ENCODE measurements at regions not wholly inside any gene's neighbourhood (a gene's known extent, or its start where the extent isn't known, plus 50 kb on each side); places are given as distances from the start of the nearest gene placed in this dataset.

DNA sequence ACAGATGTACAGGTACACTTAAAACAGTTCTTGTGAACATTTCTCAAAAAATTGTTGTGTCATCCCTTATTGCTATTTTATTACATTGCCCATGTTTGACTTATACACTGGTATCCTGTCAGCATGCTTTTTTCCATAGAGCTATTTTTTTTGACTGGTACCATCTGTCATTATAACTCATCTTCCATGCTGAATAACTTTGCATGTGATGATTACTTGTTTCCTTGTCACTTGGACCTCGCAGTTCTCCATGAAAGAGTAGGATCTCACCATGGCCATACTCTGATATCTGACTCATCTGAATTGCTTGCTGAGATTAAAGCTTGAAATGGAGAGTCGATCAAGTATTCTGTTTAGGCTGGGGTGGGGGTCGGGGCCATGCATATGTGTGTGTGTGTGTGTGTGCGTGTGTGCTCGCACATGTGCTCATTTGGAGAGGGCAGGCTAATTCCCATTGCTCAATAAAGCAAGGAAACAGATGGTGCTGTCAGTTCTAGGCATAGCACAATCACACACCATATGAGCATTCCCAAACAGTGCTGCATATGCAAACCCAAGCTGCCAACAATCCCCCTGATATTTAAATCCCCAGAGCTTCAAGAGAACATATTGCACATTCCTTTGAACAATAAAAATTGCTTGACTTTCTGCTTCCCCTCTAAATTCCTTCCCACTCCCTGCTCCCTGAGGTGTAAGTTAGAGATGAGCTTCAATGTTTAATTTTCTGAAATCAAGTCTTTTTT lies 62.9 kb downstream of the NHLRC3 start:
- DNase-seq (ENCODE audit: low read depth): no peak

DNA sequence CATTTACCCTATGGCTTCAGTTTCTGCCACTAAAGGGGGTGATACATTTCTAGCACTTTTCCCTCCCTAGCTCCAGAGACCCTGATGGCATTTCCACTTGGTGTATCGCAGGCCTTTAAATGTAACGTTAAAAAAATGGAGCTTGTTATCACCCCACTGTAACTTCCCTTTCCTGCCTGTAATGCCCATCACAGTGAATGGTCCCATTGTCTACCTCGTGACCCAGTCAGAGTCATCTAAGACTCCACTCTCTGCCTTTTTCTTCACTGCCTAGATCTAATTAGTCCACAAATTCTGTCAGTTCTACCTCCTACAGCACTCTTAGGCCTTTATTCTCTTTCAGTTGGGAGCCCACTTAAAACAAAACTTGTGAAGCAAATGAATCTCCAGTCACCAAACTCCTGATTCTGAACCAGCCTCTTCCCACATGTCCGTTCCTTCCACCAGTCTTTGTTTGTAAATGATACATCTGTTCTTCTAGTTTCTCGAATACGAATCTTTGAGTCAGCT lies 64.8 kb downstream of the NHLRC3 start:
- no peak for DNase-seq (ENCODE audit: low read depth)

DNA sequence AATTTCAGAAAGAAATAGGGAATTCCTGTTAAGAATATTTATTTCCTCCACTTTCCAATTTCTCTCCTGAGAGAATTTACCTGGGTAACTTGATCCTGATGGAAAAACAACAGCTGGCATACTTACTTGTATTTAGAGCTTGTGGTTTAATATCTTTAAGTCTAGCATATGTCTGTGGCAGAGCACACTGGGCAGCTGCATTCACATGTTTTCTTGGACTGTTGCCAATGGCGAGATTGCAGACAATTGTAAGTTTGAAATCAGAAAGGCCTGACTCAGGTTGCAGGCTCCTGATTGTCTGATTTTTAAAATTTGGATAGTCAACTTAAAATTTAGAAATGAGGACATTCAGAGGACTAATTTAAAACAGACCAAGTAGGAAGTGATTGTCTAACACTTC lies 66.9 kb downstream of the NHLRC3 start:
- DNase-seq (ENCODE audit: low read depth): no peak

GRCh38 chr13:39106216-39107005 lies 68.2 kb downstream of the NHLRC3 start:
- DNase-seq (ENCODE audit: low read depth): no peak

- DNase-seq (ENCODE audit: low read depth): no peak
Observed at GRCh38 chr13:39107561-39107960, 69.3 kb downstream of the NHLRC3 start.

- no peak for DNase-seq (ENCODE audit: low read depth)
Observed at GRCh38 chr13:39108783-39109182, 70.5 kb downstream of the NHLRC3 start.

DNA sequence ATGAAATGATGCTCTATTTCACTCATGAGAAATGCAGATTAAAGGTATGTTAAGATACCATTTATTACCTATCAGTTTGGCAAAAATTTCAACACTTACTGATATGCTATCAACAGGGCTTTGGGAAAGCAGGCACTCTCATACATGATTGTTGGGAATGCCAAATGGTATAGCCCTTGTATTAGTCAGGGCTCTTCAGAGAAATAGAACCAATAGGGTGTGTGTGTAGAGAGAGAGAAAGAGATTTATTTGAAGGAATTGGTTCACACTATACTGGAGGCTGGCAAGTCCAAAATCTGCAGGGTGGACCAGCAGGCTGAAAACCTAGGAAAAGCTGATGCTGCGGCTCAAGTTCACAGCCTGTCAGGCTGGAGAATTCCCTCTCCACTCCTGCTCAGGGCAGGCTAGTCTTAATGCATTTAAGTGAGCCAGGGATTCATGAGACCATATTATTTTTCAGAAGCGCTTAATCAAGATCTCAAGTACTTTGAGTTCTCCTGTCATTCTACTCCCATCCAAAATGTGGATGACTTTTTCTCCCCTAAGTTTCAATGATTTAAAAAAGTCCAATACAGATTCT lies 72.4 kb downstream of the NHLRC3 start:
- no peak for DNase-seq (ENCODE audit: low read depth)

- DNase-seq (ENCODE audit: low read depth): no peak
Observed at GRCh38 chr13:39111145-39111544, 72.9 kb downstream of the NHLRC3 start.

- no peak for DNase-seq (ENCODE audit: low read depth)
Observed at GRCh38 chr13:39119422-39119821, 81.2 kb downstream of the NHLRC3 start.

- no peak for DNase-seq (ENCODE audit: low read depth)
Observed at GRCh38 chr13:39123578-39123977, 85.3 kb downstream of the NHLRC3 start.

DNA sequence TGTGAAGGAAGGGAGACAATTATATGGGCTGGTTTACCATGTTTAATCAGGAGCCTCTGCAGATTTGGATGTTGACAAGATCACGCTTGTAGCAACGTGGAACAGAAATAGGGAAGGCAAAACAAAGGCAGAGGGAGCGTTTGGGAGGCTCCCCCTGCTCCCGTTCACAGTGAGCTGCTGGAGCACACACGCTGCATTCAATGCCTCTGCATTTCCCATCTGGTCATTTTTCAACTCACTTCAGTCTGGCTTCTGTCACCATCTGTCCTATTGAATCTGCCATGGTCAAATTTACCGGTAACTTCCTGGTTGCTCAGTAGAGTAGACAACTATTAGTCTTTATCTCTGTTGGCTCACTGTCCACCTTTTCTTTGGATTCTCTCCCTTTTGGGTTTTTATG lies 91.0 kb downstream of the NHLRC3 start:
- no peak for DNase-seq (ENCODE audit: low read depth)

DNA sequence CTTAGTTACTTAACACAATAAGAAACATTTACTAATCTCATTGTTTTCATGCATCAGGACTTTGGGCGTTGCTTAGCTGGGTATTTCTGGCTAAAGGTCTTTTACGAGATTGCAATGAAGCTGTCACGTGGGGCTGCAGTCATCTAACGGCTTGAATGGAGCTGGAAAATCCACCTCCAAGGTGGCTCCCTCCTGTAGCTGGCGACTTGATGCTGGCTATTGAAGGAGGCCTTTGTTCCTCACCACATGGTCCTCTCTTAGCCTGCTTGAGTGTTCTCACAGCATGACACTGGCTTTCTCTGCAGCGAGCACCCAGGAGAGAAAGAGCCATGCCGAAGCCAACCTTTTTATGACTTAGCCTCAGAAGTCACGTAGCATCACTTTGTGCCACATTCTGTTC lies 92.0 kb downstream of the NHLRC3 start:
- DNase-seq (ENCODE audit: low read depth): no peak

GRCh38 chr13:39132286-39133230 lies 94.3 kb downstream of the NHLRC3 start:
- DNase-seq (ENCODE audit: low read depth): no peak

GRCh38 chr13:39133781-39134180 lies 95.5 kb downstream of the NHLRC3 start:
- DNase-seq (ENCODE audit: low read depth): no peak

GRCh38 chr13:39134574-39134973 lies 96.3 kb downstream of the NHLRC3 start:
- no peak for DNase-seq (ENCODE audit: low read depth)

- no peak for DNase-seq (ENCODE audit: low read depth)
Observed at GRCh38 chr13:39144391-39144790, 106.1 kb downstream of the NHLRC3 start.

GRCh38 chr13:39144941-39145533 lies 106.8 kb downstream of the NHLRC3 start:
- peak; percentile 2 for DNase-seq (ENCODE audit: low read depth)

DNA sequence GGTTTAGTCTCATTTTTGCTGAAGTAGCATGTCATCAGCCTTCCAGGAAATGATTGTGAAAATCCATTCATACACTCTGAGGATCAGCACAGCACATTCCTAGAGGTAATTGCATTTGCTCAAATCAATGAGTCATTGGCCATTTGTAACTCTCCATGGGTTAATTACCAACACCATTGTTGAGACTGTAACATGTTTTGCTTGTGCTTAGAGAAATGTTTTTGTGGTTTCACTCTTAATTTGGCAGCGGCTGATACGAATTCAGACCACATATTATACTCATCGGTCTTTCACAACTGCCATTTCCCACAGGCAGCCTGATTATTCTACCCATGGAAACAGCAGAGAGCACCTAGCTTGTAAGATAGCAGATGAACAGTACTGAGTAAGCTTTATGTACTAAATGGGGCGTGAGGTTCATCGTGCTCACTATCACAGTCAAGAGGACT lies 110.3 kb downstream of the NHLRC3 start:
- DNase-seq (ENCODE audit: low read depth): no peak

- no peak for DNase-seq (ENCODE audit: low read depth)
Observed at GRCh38 chr13:39149896-39150295, 111.6 kb downstream of the NHLRC3 start.

- no peak for DNase-seq (ENCODE audit: low read depth)
Observed at GRCh38 chr13:39154041-39154440, 115.8 kb downstream of the NHLRC3 start.

DNA sequence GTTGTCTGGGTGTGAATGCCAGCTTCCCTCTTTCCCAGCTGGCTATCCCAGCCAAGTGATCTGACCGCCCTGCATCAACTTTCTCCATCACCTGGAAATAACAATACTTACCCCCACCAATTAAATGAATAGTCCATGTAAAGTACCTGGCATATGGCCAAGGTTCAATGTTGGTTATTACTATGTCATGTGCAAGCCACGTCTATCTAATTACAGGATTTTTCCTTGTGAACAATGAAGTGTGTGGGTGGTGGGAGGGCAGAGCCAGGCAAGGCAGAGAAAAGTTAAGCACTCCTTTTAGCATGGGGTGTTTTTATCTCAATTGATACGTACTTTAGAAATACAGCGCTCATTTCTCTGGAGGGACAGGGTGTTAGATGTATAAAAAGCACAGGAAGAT lies 121.1 kb downstream of the NHLRC3 start:
- DNase-seq (ENCODE audit: low read depth): no peak

Data from stimulated activated CD8-positive, alpha-beta memory T cell treated with anti-CD3 and anti-CD28 coated beads, Interleukin-4, amount 100 ng/mL, for 24 hours (primary cell).